Right lobe of liver (tissue), 4 donors: ENCODE measurements at regions not wholly inside any gene's neighbourhood (a gene's known extent, or its start where the extent isn't known, plus 50 kb on each side); places are given as distances from the start of the nearest gene placed in this dataset.

Experiments
- POLR2A ChIP-seq: fragments of 450-650 bp; IDR thresholded peaks from one replicate; pipeline ENCODE4 v1.6.1; 2017; ENCODE audit warnings: antibody characterized with exemption, mild to moderate bottlenecking
- TF ChIP-seq, protein P1 (sequence below), 4 donors: fragments of 200-600 bp in 3 of 4; fragments of 450-650 bp in 1 of 4; IDR thresholded peaks; one replicate each; pipeline versions ENCODE4 v1.5.1 to v1.8.0; 2016 to 2022; ENCODE audit warnings: antibody characterized with exemption in 4 of 4, mild to moderate bottlenecking in 2 of 4
- donor health status: DM: no; HTN: no; CAD: no.
- donor health status: DM: no; HTN: no; CAD: no.
- donor health status: DM: no; HTN: yes; CAD: no.

DNA sequence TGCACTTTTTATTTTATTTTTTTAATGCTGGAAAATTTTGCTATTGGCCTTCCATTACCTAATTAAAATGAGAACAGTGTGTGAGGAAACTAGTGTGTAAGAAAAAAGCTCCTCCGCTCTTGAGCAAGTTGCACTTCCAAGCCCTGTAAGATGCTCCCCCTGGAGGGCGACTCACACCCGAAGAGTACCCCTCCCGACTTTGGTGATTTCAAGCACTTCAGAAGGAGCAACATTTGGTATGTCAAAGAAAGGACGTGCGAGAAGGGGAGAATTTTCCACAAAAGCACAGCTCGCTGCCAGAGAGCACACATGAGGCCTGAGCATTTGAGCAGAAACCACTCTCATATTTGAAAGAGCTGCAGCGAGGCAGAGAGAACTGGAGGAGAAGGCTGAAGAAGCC is 504.4 kb downstream of the FGF9 start:
- no peak for TF ChIP-seq POLR2A
- TF ChIP-seq, protein P1, sequence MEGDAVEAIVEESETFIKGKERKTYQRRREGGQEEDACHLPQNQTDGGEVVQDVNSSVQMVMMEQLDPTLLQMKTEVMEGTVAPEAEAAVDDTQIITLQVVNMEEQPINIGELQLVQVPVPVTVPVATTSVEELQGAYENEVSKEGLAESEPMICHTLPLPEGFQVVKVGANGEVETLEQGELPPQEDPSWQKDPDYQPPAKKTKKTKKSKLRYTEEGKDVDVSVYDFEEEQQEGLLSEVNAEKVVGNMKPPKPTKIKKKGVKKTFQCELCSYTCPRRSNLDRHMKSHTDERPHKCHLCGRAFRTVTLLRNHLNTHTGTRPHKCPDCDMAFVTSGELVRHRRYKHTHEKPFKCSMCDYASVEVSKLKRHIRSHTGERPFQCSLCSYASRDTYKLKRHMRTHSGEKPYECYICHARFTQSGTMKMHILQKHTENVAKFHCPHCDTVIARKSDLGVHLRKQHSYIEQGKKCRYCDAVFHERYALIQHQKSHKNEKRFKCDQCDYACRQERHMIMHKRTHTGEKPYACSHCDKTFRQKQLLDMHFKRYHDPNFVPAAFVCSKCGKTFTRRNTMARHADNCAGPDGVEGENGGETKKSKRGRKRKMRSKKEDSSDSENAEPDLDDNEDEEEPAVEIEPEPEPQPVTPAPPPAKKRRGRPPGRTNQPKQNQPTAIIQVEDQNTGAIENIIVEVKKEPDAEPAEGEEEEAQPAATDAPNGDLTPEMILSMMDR (IDR thresholded peaks at IDR 0.05) = no peak
